GM19397 (cell line): ENCODE measurements at regions not wholly inside any gene's neighbourhood (a gene's known extent, or its start where the extent isn't known, plus 50 kb on each side); places are given as distances from the start of the nearest gene placed in this dataset.
"Not testable (repeated sequence)": the region's sequence is repeated elsewhere in the genome, so short reads cannot be mapped to it uniquely, and the experiment has no call there.

Experiments used
- ATAC-seq: cut with Tn5 transposase; IDR thresholded peaks from one replicate; pipeline ENCODE4 v1.9.1; 2021; ENCODE audit warnings: mild to moderate bottlenecking, moderate library complexity; ENCODE audit not compliant: unreplicated experiment

GRCh38 chr6:105859457-105859856 lies 226.7 kb upstream of the PRDM1 start:
- no peak for ATAC-seq

- ATAC-seq = not testable (repeated sequence)
Measured at GRCh38 chr6:105858639-105859038, 227.5 kb upstream of the PRDM1 start.

GRCh38 chr6:105855433-105855832 lies 230.7 kb upstream of the PRDM1 start:
- no peak for ATAC-seq

DNA sequence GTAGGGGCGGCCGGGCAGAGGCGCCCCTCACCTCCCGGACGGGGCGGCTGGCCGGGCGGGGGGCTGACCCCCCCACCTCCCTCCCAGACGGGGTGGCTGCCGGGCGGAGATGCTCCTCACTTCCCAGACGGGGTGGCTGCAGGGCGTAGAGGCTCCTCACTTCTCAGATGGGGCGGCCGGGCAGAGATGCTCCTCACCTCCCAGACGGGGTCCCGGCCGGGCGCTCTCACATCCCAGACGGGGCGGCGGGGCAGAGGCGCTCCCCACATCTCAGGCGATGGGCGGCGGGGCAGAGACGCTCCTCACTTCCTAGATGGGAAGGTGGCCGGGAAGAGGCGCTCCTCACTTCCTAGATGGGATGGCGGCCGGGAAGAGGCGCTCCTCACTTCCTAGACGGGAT lies 232.2 kb upstream of the PRDM1 start:
- ATAC-seq = not testable (repeated sequence)

DNA sequence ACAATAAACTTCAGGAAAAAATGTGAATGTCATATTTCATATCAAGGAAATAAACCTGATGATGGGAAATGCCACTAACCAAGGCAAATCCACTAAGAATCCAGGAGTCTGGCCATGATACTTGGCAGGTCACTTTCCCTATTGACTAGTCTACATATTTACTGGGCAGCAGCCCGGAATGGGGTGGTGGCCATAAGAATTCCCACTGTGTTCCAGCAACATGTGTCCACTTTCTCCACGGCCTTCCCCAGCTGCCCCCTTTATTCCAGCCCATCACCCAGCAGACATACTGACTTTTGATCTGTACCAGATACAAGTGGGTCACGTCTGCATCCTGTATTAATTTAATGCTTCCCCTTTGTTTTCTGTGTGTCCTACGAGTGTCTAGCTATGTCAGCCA lies 234.5 kb upstream of the PRDM1 start:
- no peak for ATAC-seq

GRCh38 chr6:105851113-105851580 lies 235.0 kb upstream of the PRDM1 start:
- no peak for ATAC-seq

DNA sequence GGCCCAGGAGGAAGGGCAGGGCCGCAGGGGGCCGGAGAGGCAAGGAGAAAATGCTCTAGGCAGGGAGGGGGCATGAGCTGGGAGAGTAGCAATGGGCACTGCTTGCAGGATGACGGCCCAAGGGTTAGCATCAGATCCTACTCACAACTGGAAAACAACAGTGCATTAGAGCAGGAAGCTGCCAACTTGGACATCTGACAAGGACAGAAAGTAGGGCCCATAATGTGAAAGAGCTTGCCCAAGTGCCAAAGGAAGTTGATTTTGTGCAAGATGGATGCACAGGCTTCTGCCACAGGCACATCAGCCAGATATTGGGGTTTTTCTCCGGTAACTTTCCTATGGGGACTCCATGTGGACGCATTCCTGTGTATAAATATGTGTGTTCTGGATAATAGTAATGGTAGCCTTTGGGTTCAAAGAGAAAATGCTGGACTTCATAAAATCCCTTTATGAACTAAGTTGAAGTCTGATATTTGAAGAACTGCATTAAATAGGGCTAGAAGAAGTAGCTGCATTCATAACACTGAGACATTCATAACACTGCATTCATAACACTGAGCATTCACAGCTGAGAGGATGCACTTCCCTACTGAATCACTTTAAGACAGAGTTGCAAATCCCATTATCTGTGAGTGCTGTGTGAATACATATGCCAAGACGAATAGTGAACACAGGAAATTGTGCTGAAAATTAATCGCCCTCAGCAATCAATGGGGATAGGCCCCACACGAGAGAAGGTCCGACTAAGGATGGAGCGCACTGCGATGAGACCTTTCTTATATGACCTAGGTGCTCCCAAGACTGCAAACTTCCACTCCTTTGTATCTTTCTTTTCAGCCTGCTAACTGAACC lies 235.6 kb upstream of the PRDM1 start:
- ATAC-seq = no peak

- ATAC-seq = no peak
Measured at GRCh38 chr6:105849746-105850145, 236.4 kb upstream of the PRDM1 start.

DNA sequence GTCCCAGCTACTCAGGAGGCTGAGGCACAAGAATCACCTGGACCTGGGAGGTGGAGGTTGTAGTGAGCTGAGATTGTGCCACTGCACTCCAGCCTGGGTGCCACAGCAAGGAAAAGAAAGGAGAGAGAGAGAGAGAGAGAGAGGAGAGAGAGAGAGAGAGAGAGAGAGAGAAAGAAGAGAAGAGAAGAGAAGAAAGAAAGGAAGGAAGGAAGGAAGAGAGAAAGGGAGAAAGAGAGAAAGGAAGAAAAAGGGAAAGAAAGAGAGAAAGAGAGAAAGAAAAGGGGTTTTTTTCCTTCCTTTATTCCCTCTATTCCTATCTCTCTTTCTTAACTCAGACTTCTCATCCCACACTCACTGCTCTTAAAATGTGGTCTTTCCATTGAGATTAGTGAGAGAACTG lies 238.7 kb upstream of the PRDM1 start:
- ATAC-seq = no peak

GRCh38 chr6:105844275-105844883 lies 241.8 kb upstream of the PRDM1 start:
- no peak for ATAC-seq

DNA sequence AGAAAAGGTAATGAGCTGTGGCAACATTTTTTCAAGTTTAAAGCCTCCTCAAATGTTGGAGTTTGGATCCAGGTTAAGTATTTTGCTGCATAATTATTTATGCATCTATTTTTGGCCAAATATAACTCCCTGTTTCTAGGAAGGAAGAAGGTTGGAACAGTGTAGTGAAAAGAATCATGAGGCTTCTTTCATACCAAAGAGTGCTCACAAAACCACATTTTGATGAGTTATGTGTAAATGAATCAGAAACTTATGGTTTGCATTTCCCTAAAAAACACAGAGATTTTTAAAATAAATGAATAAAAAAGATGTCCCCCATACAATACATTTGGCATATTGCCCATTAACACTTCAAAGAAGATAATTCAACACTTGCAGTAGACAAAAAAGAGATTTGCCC lies 246.9 kb upstream of the PRDM1 start:
- ATAC-seq = no peak

DNA sequence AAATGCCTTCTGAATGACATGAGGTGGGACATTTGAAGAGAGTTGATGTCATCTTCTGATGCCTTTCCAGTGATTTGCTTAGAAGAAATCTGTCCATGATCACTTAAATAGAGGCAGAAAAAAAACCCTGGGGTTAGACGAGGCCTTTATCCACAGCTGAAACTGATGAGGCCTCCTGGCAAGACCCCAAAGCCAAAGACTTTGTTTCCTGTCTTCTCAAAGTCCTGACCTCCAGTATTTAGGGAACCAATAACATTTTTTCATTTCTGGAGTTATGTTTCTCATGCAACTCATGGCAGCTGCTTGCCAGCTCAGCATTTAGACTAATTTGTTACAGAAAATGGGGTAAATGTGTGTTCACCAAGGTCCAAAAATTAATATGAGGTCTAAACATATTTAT lies 248.0 kb upstream of the PRDM1 start:
- no peak for ATAC-seq

DNA sequence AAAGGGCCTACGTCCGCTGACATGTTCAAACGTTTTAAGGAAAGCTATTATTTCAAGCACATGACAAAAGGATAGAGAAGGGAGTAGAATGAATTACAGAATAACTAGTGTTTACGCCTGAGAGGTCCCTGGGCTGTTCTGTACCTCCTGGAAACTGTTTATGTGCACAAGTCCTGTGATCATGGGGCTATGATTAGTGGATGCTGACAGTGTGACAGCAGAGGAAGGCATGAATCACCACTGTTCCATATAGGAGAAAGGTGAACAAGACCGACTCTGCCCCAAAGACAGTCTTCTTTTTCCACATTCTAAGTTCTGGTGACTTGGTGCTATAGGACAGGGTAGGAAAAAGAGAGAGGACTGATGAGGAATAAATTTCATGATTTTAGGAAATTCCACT lies 249.2 kb upstream of the PRDM1 start:
- ATAC-seq = no peak

- ATAC-seq = no peak
Measured at GRCh38 chr6:105836379-105836778, 249.8 kb upstream of the PRDM1 start.

- no peak for ATAC-seq
Measured at GRCh38 chr6:105835373-105835772, 250.8 kb upstream of the PRDM1 start.

GRCh38 chr6:105833959-105834947 lies 251.9 kb upstream of the PRDM1 start:
- ATAC-seq = no peak

GRCh38 chr6:105832313-105832761 lies 253.8 kb upstream of the PRDM1 start:
- no peak for ATAC-seq

GRCh38 chr6:105831311-105832097 lies 254.6 kb upstream of the PRDM1 start:
- no peak for ATAC-seq

DNA sequence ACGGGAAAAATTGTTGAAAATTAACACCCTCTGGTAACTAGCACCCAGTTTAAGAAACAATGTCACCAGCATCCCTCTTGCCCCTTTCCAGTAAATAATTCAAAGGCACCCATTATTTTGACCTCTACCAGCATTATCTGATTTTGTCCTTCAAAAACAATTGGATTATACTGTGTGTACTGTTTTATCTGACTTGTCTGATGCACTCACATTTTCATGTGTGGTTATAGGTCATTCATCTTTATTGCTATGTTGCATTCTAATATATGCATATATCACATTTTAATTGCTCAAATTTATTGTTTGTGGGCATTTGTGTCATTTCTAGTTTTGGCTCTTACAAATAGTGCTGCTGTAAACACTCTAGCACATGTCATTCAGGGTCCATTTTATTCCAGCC lies 260.9 kb upstream of the PRDM1 start:
- no peak for ATAC-seq

- no peak for ATAC-seq
Measured at GRCh38 chr6:105824732-105825131, 261.4 kb upstream of the PRDM1 start.
